ENCODE measurements at regions not wholly inside any gene's neighbourhood (a gene's known extent, or its start where the extent isn't known, plus 50 kb on each side); places are given as distances from the start of the nearest gene placed in this dataset.

DNA sequence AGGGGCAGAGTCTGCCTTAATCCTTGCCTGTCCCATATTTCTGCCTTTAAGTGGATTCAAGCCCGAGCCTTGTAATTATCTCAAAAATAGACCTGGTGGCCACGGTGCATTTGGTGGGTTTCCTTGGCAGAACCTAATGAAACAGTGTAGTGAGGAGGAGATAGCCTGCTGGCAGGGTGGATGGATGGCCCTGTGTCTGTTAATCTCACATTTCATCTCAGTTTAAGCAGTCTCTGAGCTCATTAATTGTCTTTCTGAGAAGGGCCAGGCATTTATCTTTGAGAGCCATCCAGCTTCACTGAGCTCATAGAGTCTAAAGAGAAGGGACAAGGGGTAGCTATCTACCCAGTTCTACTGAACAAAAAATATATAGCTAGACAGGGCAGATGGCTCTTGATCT is 364.0 kb upstream of the EEF2KMT start:
- no peak for DNase-seq
- Histone ChIP-seq H3K27me3 (no peaks in the 10 kb centered on the region), H3K36me3 (no peaks in the 10 kb centered on the region), H3K9ac (ENCODE audit: low read depth in 2 of 2, low read length in 2 of 2) (no peak overlapping the region), H3K9me3 (no peaks in the 10 kb centered on the region), H3K4me1 (no peaks in the 10 kb centered on the region), H3K4me3 (no peak overlapping the region), H3K27ac (no peak overlapping the region)
- intact Hi-C loops (cut with DNase I) = no loop called here
- TF ChIP-seq CTCF (IDR thresholded peaks at IDR 0.05) = no peak

- H3K9me3 ChIP-seq = no peaks in the 10 kb centered on the region
- intact Hi-C loops (cut with DNase I) = no loop called here
These were observed 363.5 kb upstream of the EEF2KMT start for GRCh38 chr16:5461141-5461540.

GRCh38 chr16:5460701-5461100 is 363.1 kb upstream of the EEF2KMT start:
- no peak overlapping the region for H3K9ac ChIP-seq (ENCODE audit: low read depth in 2 of 2, low read length in 2 of 2)
- H3K27me3 ChIP-seq = no peaks in the 10 kb centered on the region
- intact Hi-C loops (cut with DNase I) = no loop called here
- TF ChIP-seq CTCF (IDR thresholded peaks at IDR 0.05) = no peak
- no peaks in the 10 kb centered on the region for H3K4me1 ChIP-seq
- DNase-seq = no peak
- no peaks in the 10 kb centered on the region for H3K9me3 ChIP-seq
- H3K4me3 ChIP-seq = no peak overlapping the region
- H3K36me3 ChIP-seq = no peaks in the 10 kb centered on the region
- no peak overlapping the region for H3K27ac ChIP-seq

More at GRCh38 chr16:5461141-5461540, 363.5 kb upstream of the EEF2KMT start:
- no peak for TF ChIP-seq CTCF (IDR thresholded peaks at IDR 0.05)
- Histone ChIP-seq H3K27me3 (no peaks in the 10 kb centered on the region), H3K9ac (ENCODE audit: low read depth in 2 of 2, low read length in 2 of 2) (no peak overlapping the region), H3K4me1 (no peaks in the 10 kb centered on the region), H3K36me3 (no peaks in the 10 kb centered on the region), H3K4me3 (no peak overlapping the region), H3K27ac (no peak overlapping the region)
- DNase-seq = no peak

DNA sequence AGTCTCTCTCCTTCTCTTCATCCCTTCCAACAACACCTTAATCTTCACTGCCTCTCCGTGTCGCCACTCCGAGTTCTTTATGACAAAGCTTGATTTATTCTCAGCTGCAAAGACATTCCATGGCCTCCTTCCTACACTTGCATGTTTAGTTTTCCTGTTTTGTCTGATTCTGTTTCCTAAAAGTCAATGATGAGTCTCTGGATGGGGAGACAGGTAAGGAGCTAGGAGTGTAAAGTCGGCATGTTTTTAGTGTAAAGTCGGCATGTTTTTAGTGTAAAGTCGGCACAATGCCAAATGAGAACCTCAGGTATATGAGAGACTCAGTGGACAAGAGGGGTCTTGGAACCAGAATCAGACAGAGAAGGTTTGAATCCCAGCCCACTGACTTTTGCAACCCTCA is 362.3 kb upstream of the EEF2KMT start:
- no peaks in the 10 kb centered on the region for H3K4me1 ChIP-seq
- H3K36me3 ChIP-seq = no peaks in the 10 kb centered on the region
- TF ChIP-seq CTCF (IDR thresholded peaks at IDR 0.05) = no peak
- H3K9me3 ChIP-seq = no peaks in the 10 kb centered on the region
- DNase-seq = no peak
- intact Hi-C loops (cut with DNase I) = no loop called here
- no peak overlapping the region for H3K9ac ChIP-seq (ENCODE audit: low read depth in 2 of 2, low read length in 2 of 2)
- H3K27ac ChIP-seq = no peak overlapping the region
- H3K4me3 ChIP-seq = no peak overlapping the region
- H3K27me3 ChIP-seq = no peaks in the 10 kb centered on the region

GRCh38 chr16:5455110-5455509 is 357.5 kb upstream of the EEF2KMT start:
- DNase-seq = no peak
- intact Hi-C loops (cut with DNase I) = no loop called here
- H3K9me3 ChIP-seq = no peaks in the 10 kb centered on the region
- H3K27me3 ChIP-seq = no peaks in the 10 kb centered on the region
- H3K27ac ChIP-seq = no peak overlapping the region
- TF ChIP-seq CTCF (IDR thresholded peaks at IDR 0.05) = no peak
- no peaks in the 10 kb centered on the region for H3K36me3 ChIP-seq
- H3K4me1 ChIP-seq = no peaks in the 10 kb centered on the region
- H3K9ac ChIP-seq (ENCODE audit: low read depth in 2 of 2, low read length in 2 of 2) = no peak overlapping the region
- no peak overlapping the region for H3K4me3 ChIP-seq

DNA sequence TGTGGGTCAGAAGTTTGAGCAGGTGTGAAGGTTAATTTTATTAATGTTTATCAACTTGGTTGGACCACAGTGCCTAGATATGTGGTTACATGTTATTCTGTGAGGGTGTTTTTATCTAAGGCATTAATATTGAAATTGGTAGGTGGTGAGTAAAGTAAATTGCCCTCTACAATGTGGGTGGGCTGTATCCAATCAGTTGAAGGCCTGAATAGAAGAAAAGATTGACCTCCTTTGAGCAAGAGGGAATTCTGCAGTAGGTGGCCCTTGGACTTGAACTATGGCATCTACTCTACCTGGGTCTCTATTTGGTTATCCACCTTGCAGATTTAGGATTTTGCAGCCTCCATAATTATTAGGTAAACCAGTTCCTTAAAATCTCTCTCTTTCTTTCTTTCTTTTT is 356.8 kb upstream of the EEF2KMT start:
- H3K9ac ChIP-seq (ENCODE audit: low read depth in 2 of 2, low read length in 2 of 2) = no peak overlapping the region
- intact Hi-C loops (cut with DNase I) = no loop called here
- DNase-seq = no peak

More for the DNA sequence above, 356.8 kb upstream of the EEF2KMT start:
- no peaks in the 10 kb centered on the region for H3K4me1 ChIP-seq
- no peaks in the 10 kb centered on the region for H3K27me3 ChIP-seq
- H3K9me3 ChIP-seq = no peaks in the 10 kb centered on the region
- no peak overlapping the region for H3K27ac ChIP-seq
- H3K36me3 ChIP-seq = no peaks in the 10 kb centered on the region
- H3K4me3 ChIP-seq = no peak overlapping the region
- TF ChIP-seq CTCF (IDR thresholded peaks at IDR 0.05) = no peak

Measured in colonic mucosa (tissue), 4 donors.